Epithelial cell of esophagus (primary cell): ENCODE measurements at regions not wholly inside any gene's neighbourhood (a gene's known extent, or its start where the extent isn't known, plus 50 kb on each side); places are given as distances from the start of the nearest gene placed in this dataset.

Source experiments
- DNase-seq: peaks from one replicate; pipeline ENCODE4 v3.0.0; 2010; ENCODE audit warnings: low read depth
- H3K4me3 ChIP-seq: 2 replicates; pipeline ENCODE4 v1.5.1; 2011; ENCODE audit warnings: mild to moderate bottlenecking, low read length, control low read depth
- CTCF ChIP-seq: IDR thresholded peaks from 2 replicates; pipeline ENCODE4 v1.5.1; 2011; ENCODE audit warnings: low read depth, mild to moderate bottlenecking, low read length, control low read depth, inconsistent platforms; ENCODE audit not compliant: insufficient read depth; ENCODE audit errors: missing control alignments

- no peak for TF ChIP-seq CTCF
- peak; percentile 77 for DNase-seq
- H3K4me3 ChIP-seq = no peak overlapping the region
Observed at GRCh38 chr2:146597291-146597690, 1247.5 kb upstream of the ACVR2A start.

- H3K4me3 ChIP-seq = no peak overlapping the region
- DNase-seq = no peak
- TF ChIP-seq CTCF = no peak
Observed at GRCh38 chr2:146591908-146592307, 1252.9 kb upstream of the ACVR2A start.

GRCh38 chr2:146587291-146587713 lies 1257.5 kb upstream of the ACVR2A start:
- no peak for DNase-seq
- no peak for TF ChIP-seq CTCF
- no peak overlapping the region for H3K4me3 ChIP-seq

- H3K4me3 ChIP-seq = no peak overlapping the region
- DNase-seq = no peak
- TF ChIP-seq CTCF = no peak
Observed at GRCh38 chr2:146584316-146584715, 1260.5 kb upstream of the ACVR2A start.

- peak; percentile 55 for DNase-seq
- TF ChIP-seq CTCF = no peak
- no peak overlapping the region for H3K4me3 ChIP-seq
Observed at GRCh38 chr2:146579147-146579930, 1265.5 kb upstream of the ACVR2A start.

GRCh38 chr2:146576339-146577111 lies 1268.3 kb upstream of the ACVR2A start:
- no peak overlapping the region for H3K4me3 ChIP-seq
- TF ChIP-seq CTCF = no peak
- peak; percentile 24 for DNase-seq
